Breast epithelium (tissue), 4 donors: ENCODE measurements at regions not wholly inside any gene's neighbourhood (a gene's known extent, or its start where the extent isn't known, plus 50 kb on each side); places are given as distances from the start of the nearest gene placed in this dataset.

Experiments used
- DNase-seq, 2 donors: peaks; one replicate each; pipeline ENCODE4 v3.0.0-alpha.2; 2019; ENCODE audit warnings: low spot score in 2 of 2
- H3K27ac ChIP-seq, 2 donors: fragments of 200-600 bp; sonication (generic) in 1 of 2; one replicate each; pipeline ENCODE4 v1.5.1; 2016 to 2019; ENCODE audit warnings: mild to moderate bottlenecking in 1 of 2
- H3K27me3 ChIP-seq, 2 donors: fragments of 200-600 bp; sonication (generic) in 1 of 2; one replicate each; pipeline versions ENCODE4 v1.5.1 to v1.6.0; 2017 to 2019; ENCODE audit warnings: control low read depth in 1 of 2, mild to moderate bottlenecking in 1 of 2
- H3K36me3 ChIP-seq: fragments of 200-600 bp; one replicate; pipeline ENCODE4 v1.5.1; 2019
- H3K4me1 ChIP-seq, 2 donors: fragments of 200-600 bp; sonication (generic); one replicate each; pipeline ENCODE4 v1.5.1; 2016 to 2019; ENCODE audit warnings: control low read depth in 1 of 2
- H3K4me3 ChIP-seq, 3 donors: fragments of 200-600 bp; sonication (generic); 1 replicate in 2 of 3; 2 replicates in 1 of 3; pipeline ENCODE4 v1.5.1; 2016 to 2019; ENCODE audit warnings: mild to moderate bottlenecking in 3 of 3, moderate library complexity in 2 of 3
- H3K9me3 ChIP-seq, 2 donors: fragments of 200-600 bp; sonication (generic) in 1 of 2; one replicate each; pipeline ENCODE4 v1.5.1; 2016 to 2019; ENCODE audit warnings: control low read depth in 1 of 2
- POLR2A ChIP-seq: fragments of 450-650 bp; IDR thresholded peaks from one replicate; pipeline ENCODE4 v1.6.1; 2016; ENCODE audit warnings: antibody characterized with exemption, mild to moderate bottlenecking, moderate library complexity
- POLR2AphosphoS5 ChIP-seq, 3 donors: sonication (generic); formaldehyde crosslinking; IDR thresholded peaks; one replicate each; pipeline ENCODE4 v1.6.1; 2017; ENCODE audit warnings: antibody characterized with exemption in 3 of 3
- intact Hi-C: fragments of 100-400 bp; cut with DNase I; formaldehyde crosslinking; loops from one replicate; pipeline ENCODE4 v1.15.1; 2023; ENCODE audit warnings: low total_unique reads
- TF ChIP-seq, protein P1 (sequence below), 3 donors: fragments of 450-650 bp; IDR thresholded peaks; one replicate each; pipeline ENCODE4 v1.5.1; 2016 to 2017; ENCODE audit warnings: antibody characterized with exemption in 3 of 3, mild to moderate bottlenecking in 3 of 3, moderate library complexity in 3 of 3

DNA sequence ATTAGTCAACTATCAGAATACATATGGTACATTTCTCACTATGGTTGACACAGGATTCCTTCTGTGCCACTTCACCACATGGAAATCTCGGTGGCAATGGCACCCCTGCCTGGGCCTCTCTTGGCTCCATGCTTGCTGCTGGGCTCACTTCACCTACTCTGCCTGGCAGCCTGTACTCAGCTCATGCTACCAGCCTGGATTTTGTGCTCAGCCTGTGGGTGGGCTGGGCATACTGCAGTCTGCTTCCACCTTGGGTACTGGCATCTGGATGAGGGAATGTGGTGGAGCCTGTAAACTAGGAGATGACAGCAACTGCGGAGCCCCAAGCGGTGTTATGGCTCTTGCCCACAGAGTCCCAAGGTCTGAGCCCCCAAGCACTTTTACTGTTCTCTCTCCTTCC lies 604.1 kb downstream of the MTRR start:
- no peaks in the 10 kb centered on the region for H3K4me1 ChIP-seq
- no peak overlapping the region for H3K27ac ChIP-seq
- TF ChIP-seq POLR2A (no peak), POLR2AphosphoS5 (IDR thresholded peaks at IDR 0.05) (no peak)
- TF ChIP-seq, protein P1, sequence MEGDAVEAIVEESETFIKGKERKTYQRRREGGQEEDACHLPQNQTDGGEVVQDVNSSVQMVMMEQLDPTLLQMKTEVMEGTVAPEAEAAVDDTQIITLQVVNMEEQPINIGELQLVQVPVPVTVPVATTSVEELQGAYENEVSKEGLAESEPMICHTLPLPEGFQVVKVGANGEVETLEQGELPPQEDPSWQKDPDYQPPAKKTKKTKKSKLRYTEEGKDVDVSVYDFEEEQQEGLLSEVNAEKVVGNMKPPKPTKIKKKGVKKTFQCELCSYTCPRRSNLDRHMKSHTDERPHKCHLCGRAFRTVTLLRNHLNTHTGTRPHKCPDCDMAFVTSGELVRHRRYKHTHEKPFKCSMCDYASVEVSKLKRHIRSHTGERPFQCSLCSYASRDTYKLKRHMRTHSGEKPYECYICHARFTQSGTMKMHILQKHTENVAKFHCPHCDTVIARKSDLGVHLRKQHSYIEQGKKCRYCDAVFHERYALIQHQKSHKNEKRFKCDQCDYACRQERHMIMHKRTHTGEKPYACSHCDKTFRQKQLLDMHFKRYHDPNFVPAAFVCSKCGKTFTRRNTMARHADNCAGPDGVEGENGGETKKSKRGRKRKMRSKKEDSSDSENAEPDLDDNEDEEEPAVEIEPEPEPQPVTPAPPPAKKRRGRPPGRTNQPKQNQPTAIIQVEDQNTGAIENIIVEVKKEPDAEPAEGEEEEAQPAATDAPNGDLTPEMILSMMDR (IDR thresholded peaks at IDR 0.05), result no peak
- peaks cover 4 to 15% of the 10 kb centered on the region in 2 donors for H3K9me3 ChIP-seq
- intact Hi-C loops, result no loop called here
- no peaks in the 10 kb centered on the region for H3K27me3 ChIP-seq
- DNase-seq, result no peak
- no peaks in the 10 kb centered on the region for H3K36me3 ChIP-seq
- H3K4me3 ChIP-seq, result no peak overlapping the region

DNA sequence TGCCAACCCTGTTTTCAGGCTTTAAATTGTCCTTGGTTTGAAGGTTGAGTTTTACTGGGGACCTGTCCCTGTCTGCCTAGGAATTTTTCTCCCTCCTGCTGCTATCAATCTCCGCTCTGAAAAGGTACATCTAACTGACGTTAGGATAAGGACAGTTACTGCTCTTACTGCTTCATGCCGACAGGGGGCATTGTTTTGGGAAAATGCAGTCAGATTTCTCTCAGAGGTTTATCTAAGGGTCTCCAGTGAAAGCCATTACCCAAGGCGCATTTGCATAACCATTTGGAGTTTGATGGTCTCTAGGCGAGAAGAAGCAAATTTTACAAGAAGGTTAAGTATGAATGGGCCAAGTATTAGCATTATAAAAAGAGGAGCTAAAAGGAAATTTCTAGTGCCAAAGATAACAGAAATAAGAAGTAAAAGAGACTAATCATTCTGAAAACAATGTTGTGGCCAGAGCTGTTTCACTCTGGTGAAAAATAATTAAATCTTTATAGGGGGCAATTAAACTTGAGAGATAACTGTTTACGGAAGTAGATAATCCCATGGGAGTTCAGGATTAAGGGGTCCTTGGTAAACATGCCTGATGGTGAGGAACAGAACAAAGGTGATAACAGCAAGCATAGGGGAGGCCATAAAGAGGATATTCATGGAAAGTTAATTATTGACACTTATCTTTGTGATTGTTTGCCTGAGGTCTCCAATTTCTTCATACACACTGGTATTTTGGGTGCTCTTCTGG lies 605.0 kb downstream of the MTRR start:
- no peaks in the 10 kb centered on the region for H3K4me1 ChIP-seq
- peaks cover 4 to 15% of the 10 kb centered on the region in 2 donors for H3K9me3 ChIP-seq
- H3K27me3 ChIP-seq, result no peaks in the 10 kb centered on the region
- no peak overlapping the region for H3K27ac ChIP-seq
- no peak overlapping the region for H3K4me3 ChIP-seq
- no peaks in the 10 kb centered on the region for H3K36me3 ChIP-seq
- TF ChIP-seq, protein P1 (IDR thresholded peaks at IDR 0.05), result no peak
- no peak for TF ChIP-seq POLR2A
- no peak for TF ChIP-seq POLR2AphosphoS5 (IDR thresholded peaks at IDR 0.05)
- no peak for DNase-seq
- intact Hi-C loops, result no loop called here

DNA sequence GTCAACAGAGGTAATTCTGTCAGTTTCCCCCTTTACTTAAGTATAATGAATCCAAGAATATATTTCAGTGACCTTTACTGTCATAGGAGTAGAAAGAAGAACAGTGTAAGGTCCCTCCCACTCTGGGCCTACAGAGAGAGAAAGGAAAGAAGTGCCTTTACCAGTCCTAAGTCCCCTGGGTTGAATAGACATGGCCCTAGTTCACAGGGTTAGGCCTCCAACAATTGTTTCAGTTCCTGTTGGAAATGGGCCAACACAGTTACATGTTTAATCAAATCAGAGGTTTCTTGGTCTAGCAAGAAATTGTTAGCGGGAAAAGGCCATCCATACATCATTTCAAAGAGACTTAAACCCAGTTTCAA lies 605.6 kb downstream of the MTRR start:
- no peak for TF ChIP-seq POLR2A
- TF ChIP-seq POLR2AphosphoS5 (IDR thresholded peaks at IDR 0.05), result no peak
- TF ChIP-seq, protein P1 (IDR thresholded peaks at IDR 0.05), result no peak

DNA sequence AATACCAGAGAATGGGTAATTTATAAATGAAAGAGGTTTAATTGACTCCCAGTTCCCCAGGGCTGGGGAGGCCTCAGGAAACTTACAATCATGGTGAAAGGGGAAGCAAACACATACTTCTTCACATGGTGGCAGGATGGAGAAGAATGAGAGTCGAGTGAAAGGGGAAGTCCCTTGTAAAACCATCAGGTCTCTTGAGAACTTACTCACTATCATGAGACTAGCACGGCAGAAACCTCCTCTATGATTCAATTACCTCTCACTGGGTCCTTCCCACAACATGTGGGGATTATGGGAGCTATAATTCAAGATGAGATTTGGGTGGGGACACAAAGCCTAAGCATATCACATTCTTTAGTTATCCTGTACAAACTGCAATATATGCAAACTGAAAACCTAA lies 609.4 kb downstream of the MTRR start:
- TF ChIP-seq POLR2A, result no peak
- no peak for TF ChIP-seq POLR2AphosphoS5 (IDR thresholded peaks at IDR 0.05)
- TF ChIP-seq, protein P1 (IDR thresholded peaks at IDR 0.05), result no peak
- Histone ChIP-seq H3K27me3 (no peaks in the 10 kb centered on the region), H3K9me3 (no peaks in the 10 kb centered on the region), H3K4me3 (no peak overlapping the region), H3K36me3 (no peaks in the 10 kb centered on the region), H3K27ac (no peak overlapping the region), H3K4me1 (no peaks in the 10 kb centered on the region)
- no peak for DNase-seq
- intact Hi-C loops, result no loop called here

More for the DNA sequence above, 605.6 kb downstream of the MTRR start:
- H3K4me1 ChIP-seq, result no peaks in the 10 kb centered on the region
- H3K27me3 ChIP-seq, result no peaks in the 10 kb centered on the region
- no peak overlapping the region for H3K4me3 ChIP-seq
- intact Hi-C loops, result no loop called here
- no peak for DNase-seq
- no peak overlapping the region for H3K27ac ChIP-seq
- peaks cover 4 to 15% of the 10 kb centered on the region in 2 donors for H3K9me3 ChIP-seq
- H3K36me3 ChIP-seq, result no peaks in the 10 kb centered on the region

DNA sequence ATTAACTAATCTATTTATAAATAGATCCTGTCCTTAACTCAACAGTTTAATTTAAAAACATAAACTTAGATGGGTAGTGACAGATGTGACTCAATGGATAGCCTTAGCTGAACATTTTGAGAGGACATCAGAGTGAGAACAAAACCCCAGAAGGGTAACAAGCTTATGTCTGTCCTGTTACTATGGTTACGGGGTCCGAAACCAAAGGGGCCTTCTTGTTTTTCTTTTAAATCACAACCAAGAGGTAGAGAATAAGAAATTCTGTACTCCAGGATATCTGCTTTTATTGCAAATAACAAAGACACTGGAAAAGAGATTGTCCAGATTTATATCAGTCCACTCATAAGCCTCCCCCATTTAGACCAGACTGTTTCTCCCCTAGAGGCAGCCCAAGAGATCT lies 612.1 kb downstream of the MTRR start:
- no peak overlapping the region for H3K4me3 ChIP-seq

More for the DNA sequence above, 612.1 kb downstream of the MTRR start:
- intact Hi-C loops, result no loop called here
- no peaks in the 10 kb centered on the region for H3K4me1 ChIP-seq
- no peaks in the 10 kb centered on the region for H3K36me3 ChIP-seq
- H3K27ac ChIP-seq, result no peak overlapping the region
- H3K27me3 ChIP-seq, result no peaks in the 10 kb centered on the region
- H3K9me3 ChIP-seq, result no peaks in the 10 kb centered on the region
- DNase-seq, result no peak
- TF ChIP-seq, protein P1 (IDR thresholded peaks at IDR 0.05), result no peak
- TF ChIP-seq POLR2A, result no peak
- TF ChIP-seq POLR2AphosphoS5 (IDR thresholded peaks at IDR 0.05), result no peak
